GM23338 (cell line): ENCODE measurements at regions not wholly inside any gene's neighbourhood (a gene's known extent, or its start where the extent isn't known, plus 50 kb on each side); places are given as distances from the start of the nearest gene placed in this dataset.

Experiments
- ATAC-seq: fragments of 200-7000 bp; cut with Tn5 transposase; 3 replicates; pipeline ENCODE4 v1.9.1; 2020
- DNase-seq: peaks from one replicate; pipeline ENCODE4 v3.0.0-alpha.2; 2015; ENCODE audit warnings: low spot score
- H2AFZ ChIP-seq: fragments of 200-600 bp; sonication (generic); 2 replicates; pipeline ENCODE4 v1.8.0; 2016; ENCODE audit warnings: antibody characterized with exemption, mild to moderate bottlenecking, moderate library complexity
- H3F3A ChIP-seq: fragments of 200-600 bp; sonication (generic); replicated peaks from 2 replicates; pipeline ENCODE4 v1.8.0; 2017; ENCODE audit warnings: antibody characterized with exemption, mixed run types, low read depth
- H3K27ac ChIP-seq: fragments of 200-600 bp; sonication (generic); 2 replicates; pipeline ENCODE4 v1.6.1; 2016; ENCODE audit warnings: low read depth
- H3K27me3 ChIP-seq: fragments of 200-600 bp; sonication (generic); 2 replicates; pipeline ENCODE4 v1.8.0; 2016; ENCODE audit warnings: mild to moderate bottlenecking, mixed run types, moderate library complexity; ENCODE audit not compliant: insufficient read depth
- H3K36me3 ChIP-seq: fragments of 200-600 bp; sonication (generic); 2 replicates; pipeline ENCODE4 v1.8.0; 2016; ENCODE audit warnings: mild to moderate bottlenecking; ENCODE audit not compliant: insufficient read depth
- H3K4me1 ChIP-seq: fragments of 200-600 bp; sonication (generic); 2 replicates; pipeline ENCODE4 v1.8.0; 2016; ENCODE audit warnings: mild to moderate bottlenecking, moderate library complexity; ENCODE audit not compliant: insufficient read depth
- H3K4me2 ChIP-seq: fragments of 200-600 bp; sonication (generic); 2 replicates; pipeline ENCODE4 v1.7.1; 2017; ENCODE audit warnings: mixed run types
- H3K4me3 ChIP-seq: fragments of 200-600 bp; sonication (generic); 2 replicates; pipeline ENCODE4 v1.6.1; 2016; ENCODE audit warnings: mixed run types
- H3K79me2 ChIP-seq: fragments of 200-600 bp; sonication (generic); replicated peaks from 2 replicates; pipeline ENCODE4 v1.8.0; 2017; ENCODE audit warnings: mild to moderate bottlenecking; ENCODE audit not compliant: insufficient read depth
- H3K9me2 ChIP-seq: fragments of 200-600 bp; sonication (generic); 2 replicates; pipeline ENCODE4 v1.8.0; 2017; ENCODE audit not compliant: insufficient read depth
- H4K20me1 ChIP-seq: fragments of 200-600 bp; sonication (generic); replicated peaks from 2 replicates; pipeline ENCODE4 v1.8.0; 2017; ENCODE audit warnings: mild to moderate bottlenecking; ENCODE audit not compliant: insufficient read depth
- H3K27ac Mint-ChIP-seq: 2 replicates; pipeline ENCODE4 v1.8.0; 2020; ENCODE audit warnings: inconsistent platforms, mild to moderate bottlenecking, moderate library complexity, mixed read lengths
- H3K27me3 Mint-ChIP-seq: 3 replicates; pipeline ENCODE4 v1.8.0; 2022; ENCODE audit warnings: low read depth, mild to moderate bottlenecking, moderate library complexity, mixed read lengths, inconsistent platforms; ENCODE audit not compliant: insufficient read depth, poor library complexity
- H3K36me3 Mint-ChIP-seq: 3 replicates; pipeline ENCODE4 v1.8.0; 2021; ENCODE audit warnings: low read depth, mild to moderate bottlenecking, inconsistent platforms, moderate library complexity, mixed read lengths
- H3K4me1 Mint-ChIP-seq: 3 replicates; pipeline ENCODE4 v1.8.0; 2020; ENCODE audit warnings: mild to moderate bottlenecking, inconsistent platforms, mixed read lengths
- H3K4me3 Mint-ChIP-seq: 3 replicates; pipeline ENCODE4 v1.8.0; 2021; ENCODE audit warnings: moderate library complexity, mild to moderate bottlenecking, inconsistent platforms, mixed read lengths
- H3K9me3 Mint-ChIP-seq: 3 replicates; pipeline ENCODE4 v1.8.0; 2020; ENCODE audit warnings: moderate library complexity, mild to moderate bottlenecking, inconsistent platforms, mixed read lengths
- EZH2 ChIP-seq: fragments of 200-600 bp; sonication (generic); IDR thresholded peaks from one replicate; pipeline ENCODE4 v1.8.0; 2017; ENCODE audit warnings: antibody characterized with exemption, mild to moderate bottlenecking, low read depth; ENCODE audit not compliant: unreplicated experiment
- NANOG ChIP-seq: IDR thresholded peaks from 2 replicates; pipeline ENCODE4 v1.6.1; 2016; ENCODE audit warnings: antibody characterized with exemption, borderline replicate concordance
- STAT1 ChIP-seq: IDR thresholded peaks from one replicate; pipeline ENCODE4 v1.6.1; 2016; ENCODE audit warnings: antibody characterized with exemption; ENCODE audit not compliant: unreplicated experiment
- ZNF331 ChIP-seq: fragments of 250-450 bp; sonication (Bioruptor Pico); IDR thresholded peaks from 2 replicates; pipeline ENCODE4 v1.5.0; 2020; ENCODE audit warnings: low read depth, mild to moderate bottlenecking, moderate library complexity
- TF ChIP-seq, protein P1 (sequence below): fragments of 250-450 bp; sonication (Bioruptor Pico); IDR thresholded peaks from 2 replicates; pipeline ENCODE4 v1.5.0; 2020; ENCODE audit warnings: mild to moderate bottlenecking, moderate library complexity
- TF ChIP-seq, protein P2 (sequence below), 2 experiments: fragments of 200-600 bp in 1 of 2; sonication (generic) in 1 of 2; conservative IDR thresholded peaks; 2 replicates each; pipeline versions ENCODE4 v1.5.1 to v1.6.1; 2016 to 2017; ENCODE audit warnings: antibody characterized with exemption in 2 of 2, low read depth in 2 of 2, mild to moderate bottlenecking in 2 of 2, moderate library complexity in 1 of 2

DNA sequence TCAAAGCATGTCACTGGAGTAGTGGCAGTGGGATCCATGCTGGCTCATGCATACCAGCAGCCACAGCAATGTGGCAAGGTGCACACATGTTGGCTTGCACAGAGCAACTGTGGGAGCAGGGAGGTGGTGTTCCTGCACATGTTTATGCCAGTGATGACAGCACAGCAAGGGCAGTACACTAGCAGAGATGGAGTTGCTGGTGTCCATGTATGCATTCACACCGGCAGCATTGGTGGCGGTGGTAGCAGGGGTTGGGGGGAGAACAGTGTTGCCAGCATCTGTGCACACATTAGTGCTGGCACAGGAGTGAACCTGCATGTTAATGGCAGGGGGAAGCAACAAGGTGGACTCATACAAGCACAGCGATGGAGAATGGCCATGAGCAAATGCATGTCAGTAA lies 202.0 kb upstream of the KCNMB2 start (continued):
- TF ChIP-seq, protein P1, sequence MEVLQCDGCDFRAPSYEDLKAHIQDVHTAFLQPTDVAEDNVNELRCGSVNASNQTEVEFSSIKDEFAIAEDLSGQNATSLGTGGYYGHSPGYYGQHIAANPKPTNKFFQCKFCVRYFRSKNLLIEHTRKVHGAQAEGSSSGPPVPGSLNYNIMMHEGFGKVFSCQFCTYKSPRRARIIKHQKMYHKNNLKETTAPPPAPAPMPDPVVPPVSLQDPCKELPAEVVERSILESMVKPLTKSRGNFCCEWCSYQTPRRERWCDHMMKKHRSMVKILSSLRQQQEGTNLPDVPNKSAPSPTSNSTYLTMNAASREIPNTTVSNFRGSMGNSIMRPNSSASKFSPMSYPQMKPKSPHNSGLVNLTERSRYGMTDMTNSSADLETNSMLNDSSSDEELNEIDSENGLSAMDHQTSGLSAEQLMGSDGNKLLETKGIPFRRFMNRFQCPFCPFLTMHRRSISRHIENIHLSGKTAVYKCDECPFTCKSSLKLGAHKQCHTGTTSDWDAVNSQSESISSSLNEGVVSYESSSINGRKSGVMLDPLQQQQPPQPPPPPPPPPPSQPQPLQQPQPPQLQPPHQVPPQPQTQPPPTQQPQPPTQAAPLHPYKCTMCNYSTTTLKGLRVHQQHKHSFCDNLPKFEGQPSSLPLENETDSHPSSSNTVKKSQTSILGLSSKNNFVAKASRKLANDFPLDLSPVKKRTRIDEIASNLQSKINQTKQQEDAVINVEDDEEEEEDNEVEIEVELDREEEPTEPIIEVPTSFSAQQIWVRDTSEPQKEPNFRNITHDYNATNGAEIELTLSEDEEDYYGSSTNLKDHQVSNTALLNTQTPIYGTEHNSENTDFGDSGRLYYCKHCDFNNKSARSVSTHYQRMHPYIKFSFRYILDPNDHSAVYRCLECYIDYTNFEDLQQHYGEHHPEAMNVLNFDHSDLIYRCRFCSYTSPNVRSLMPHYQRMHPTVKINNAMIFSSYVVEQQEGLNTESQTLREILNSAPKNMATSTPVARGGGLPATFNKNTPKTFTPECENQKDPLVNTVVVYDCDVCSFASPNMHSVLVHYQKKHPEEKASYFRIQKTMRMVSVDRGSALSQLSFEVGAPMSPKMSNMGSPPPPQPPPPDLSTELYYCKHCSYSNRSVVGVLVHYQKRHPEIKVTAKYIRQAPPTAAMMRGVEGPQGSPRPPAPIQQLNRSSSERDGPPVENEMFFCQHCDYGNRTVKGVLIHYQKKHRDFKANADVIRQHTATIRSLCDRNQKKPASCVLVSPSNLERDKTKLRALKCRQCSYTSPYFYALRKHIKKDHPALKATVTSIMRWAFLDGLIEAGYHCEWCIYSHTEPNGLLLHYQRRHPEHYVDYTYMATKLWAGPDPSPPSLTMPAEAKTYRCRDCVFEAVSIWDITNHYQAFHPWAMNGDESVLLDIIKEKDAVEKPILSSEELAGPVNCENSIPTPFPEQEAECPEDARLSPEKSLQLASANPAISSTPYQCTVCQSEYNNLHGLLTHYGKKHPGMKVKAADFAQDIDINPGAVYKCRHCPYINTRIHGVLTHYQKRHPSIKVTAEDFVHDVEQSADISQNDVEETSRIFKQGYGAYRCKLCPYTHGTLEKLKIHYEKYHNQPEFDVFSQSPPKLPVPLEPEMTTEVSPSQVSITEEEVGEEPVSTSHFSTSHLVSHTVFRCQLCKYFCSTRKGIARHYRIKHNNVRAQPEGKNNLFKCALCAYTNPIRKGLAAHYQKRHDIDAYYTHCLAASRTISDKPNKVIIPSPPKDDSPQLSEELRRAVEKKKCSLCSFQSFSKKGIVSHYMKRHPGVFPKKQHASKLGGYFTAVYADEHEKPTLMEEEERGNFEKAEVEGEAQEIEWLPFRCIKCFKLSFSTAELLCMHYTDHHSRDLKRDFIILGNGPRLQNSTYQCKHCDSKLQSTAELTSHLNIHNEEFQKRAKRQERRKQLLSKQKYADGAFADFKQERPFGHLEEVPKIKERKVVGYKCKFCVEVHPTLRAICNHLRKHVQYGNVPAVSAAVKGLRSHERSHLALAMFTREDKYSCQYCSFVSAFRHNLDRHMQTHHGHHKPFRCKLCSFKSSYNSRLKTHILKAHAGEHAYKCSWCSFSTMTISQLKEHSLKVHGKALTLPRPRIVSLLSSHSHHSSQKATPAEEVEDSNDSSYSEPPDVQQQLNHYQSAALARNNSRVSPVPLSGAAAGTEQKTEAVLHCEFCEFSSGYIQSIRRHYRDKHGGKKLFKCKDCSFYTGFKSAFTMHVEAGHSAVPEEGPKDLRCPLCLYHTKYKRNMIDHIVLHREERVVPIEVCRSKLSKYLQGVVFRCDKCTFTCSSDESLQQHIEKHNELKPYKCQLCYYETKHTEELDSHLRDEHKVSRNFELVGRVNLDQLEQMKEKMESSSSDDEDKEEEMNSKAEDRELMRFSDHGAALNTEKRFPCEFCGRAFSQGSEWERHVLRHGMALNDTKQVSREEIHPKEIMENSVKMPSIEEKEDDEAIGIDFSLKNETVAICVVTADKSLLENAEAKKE (CRISPR knock-in tag) = no peak

DNA sequence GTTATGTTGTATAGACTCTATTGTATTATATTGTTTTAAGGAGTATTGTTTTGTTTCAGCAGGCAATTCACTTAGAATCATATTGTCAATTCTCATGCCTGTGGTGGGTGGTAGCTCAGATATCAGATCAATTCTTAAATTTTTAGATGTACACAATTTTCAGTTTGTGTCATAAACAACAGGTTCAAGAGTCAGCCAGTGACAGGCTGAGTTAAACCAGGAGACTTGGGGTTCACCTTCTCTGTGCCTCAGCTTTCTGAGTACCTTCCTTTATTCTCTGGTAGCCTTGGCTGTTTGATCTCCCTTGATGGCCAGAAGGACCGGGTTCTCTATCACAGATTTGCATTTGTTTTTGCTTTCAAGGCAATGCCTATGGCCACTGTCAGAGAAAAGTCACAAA lies 199.9 kb upstream of the KCNMB2 start:
- TF ChIP-seq ZNF331 = no peak
- TF ChIP-seq STAT1 = no peak
- no peak for TF ChIP-seq EZH2
- TF ChIP-seq NANOG = no peak
- TF ChIP-seq, protein P2, sequence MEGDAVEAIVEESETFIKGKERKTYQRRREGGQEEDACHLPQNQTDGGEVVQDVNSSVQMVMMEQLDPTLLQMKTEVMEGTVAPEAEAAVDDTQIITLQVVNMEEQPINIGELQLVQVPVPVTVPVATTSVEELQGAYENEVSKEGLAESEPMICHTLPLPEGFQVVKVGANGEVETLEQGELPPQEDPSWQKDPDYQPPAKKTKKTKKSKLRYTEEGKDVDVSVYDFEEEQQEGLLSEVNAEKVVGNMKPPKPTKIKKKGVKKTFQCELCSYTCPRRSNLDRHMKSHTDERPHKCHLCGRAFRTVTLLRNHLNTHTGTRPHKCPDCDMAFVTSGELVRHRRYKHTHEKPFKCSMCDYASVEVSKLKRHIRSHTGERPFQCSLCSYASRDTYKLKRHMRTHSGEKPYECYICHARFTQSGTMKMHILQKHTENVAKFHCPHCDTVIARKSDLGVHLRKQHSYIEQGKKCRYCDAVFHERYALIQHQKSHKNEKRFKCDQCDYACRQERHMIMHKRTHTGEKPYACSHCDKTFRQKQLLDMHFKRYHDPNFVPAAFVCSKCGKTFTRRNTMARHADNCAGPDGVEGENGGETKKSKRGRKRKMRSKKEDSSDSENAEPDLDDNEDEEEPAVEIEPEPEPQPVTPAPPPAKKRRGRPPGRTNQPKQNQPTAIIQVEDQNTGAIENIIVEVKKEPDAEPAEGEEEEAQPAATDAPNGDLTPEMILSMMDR (conservative IDR thresholded peaks at IDR 0.05; ENCODE audit: low read depth in 2 of 2) = no peak
- TF ChIP-seq, protein P1 (CRISPR knock-in tag) = no peak
- DNase-seq (no peak), ATAC-seq (no peak)
- Histone ChIP-seq H3K36me3 (no peaks in the 10 kb centered on the region), H3K79me2 (no peaks in the 10 kb centered on the region), H3K4me2 (no peak overlapping the region), H2AFZ (no peak overlapping the region; the same call in 1 of the 2 replicates), H3K4me3 (no peak overlapping the region), H3K9me2 (no peaks in the 10 kb centered on the region), H4K20me1 (no peaks in the 10 kb centered on the region), H3K27ac (no peak overlapping the region), H3F3A (no peaks in the 10 kb centered on the region), H3K27me3 (no peaks in the 10 kb centered on the region), H3K4me1 (no peaks in the 10 kb centered on the region)
- Mint-ChIP-seq H3K27ac (no peak overlapping the region), H3K9me3 (no peaks in the 10 kb centered on the region; the same call in 2 of the 3 replicates), H3K27me3 (no peaks in the 10 kb centered on the region), H3K4me3 (no peak overlapping the region), H3K36me3 (no peaks in the 10 kb centered on the region; the same call in 2 of the 3 replicates), H3K4me1 (no peaks in the 10 kb centered on the region)
